ENCODE measurements at regions not wholly inside any gene's neighbourhood (a gene's known extent, or its start where the extent isn't known, plus 50 kb on each side); places are given as distances from the start of the nearest gene placed in this dataset.

GRCh38 chr4:102441978-102442911 lies 58.9 kb upstream of the NFKB1 start:
- no peak for DNase-seq

GRCh38 chr4:102444752-102445151 lies 56.4 kb upstream of the NFKB1 start:
- no peak for DNase-seq

GRCh38 chr4:102445213-102445612 lies 55.9 kb upstream of the NFKB1 start:
- DNase-seq = no peak

GRCh38 chr4:102447413-102447812 lies 53.7 kb upstream of the NFKB1 start:
- no peak for DNase-seq

- peak; percentile 4 to 82 for DNase-seq
Observed at GRCh38 chr4:102449751-102450352, 51.3 kb upstream of the NFKB1 start.

GRCh38 chr4:102451266-102451665 lies 49.9 kb upstream of the NFKB1 start:
- DNase-seq = no peak
